ENCODE measurements at regions not wholly inside any gene's neighbourhood (a gene's known extent, or its start where the extent isn't known, plus 50 kb on each side); places are given as distances from the start of the nearest gene placed in this dataset.
"Not testable (repeated sequence)": the region's sequence is repeated elsewhere in the genome, so short reads cannot be mapped to it uniquely, and the experiment has no call there.

DNA sequence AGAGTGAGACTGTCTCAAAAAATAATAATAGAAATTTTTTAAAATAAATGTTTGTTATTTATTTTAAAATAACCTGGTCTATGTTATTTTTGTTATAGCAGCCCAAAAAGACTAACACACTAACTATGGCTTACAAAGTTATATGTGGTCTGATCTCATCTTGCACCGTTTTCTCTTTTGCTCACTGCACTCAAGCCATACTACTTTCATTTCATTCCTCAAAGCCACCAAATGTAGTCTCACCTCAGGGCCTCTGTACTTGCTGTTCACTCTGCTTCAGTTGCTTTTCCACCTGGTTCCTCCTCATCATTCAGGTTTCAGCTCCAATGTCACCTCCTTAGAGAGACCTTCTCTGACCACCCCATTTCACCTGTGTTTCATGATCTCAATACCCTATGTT lies 55.2 kb upstream of the MDM1 start:
- POLR2A ChIA-PET, result no interaction called here
- Histone ChIP-seq H3K27ac (ENCODE audit: insufficient read depth in 1 of 2, low read depth in 1 of 2, low read length in 2 of 2, poor library complexity in 1 of 2, severe bottlenecking in 2 of 2) (no peak overlapping the region), H3K27me3 (replicated peaks in 2 of 5; ENCODE audit: control insufficient read depth in 4 of 5, insufficient read depth in 5 of 5, low read length in 4 of 5) (no peaks in the 10 kb centered on the region), H3K36me3 (ENCODE audit: control insufficient read depth in 4 of 4, insufficient read depth in 4 of 4, low read length in 3 of 4) (no peaks in the 10 kb centered on the region), H3K4me3 (ENCODE audit: control insufficient read depth in 1 of 7, extremely low read depth in 1 of 7, insufficient read depth in 4 of 7, low read depth in 2 of 7, low read length in 6 of 7) (no peak overlapping the region), H3K4me1 (ENCODE audit: control extremely low read depth in 1 of 4, control insufficient read depth in 4 of 4, insufficient read depth in 4 of 4, low read length in 3 of 4) (peaks cover 8 to 48% (median 35%) of the 10 kb centered on the region in 4 experiments), H3K9me3 (ENCODE audit: control extremely low read depth in 1 of 5, control insufficient read depth in 4 of 5, insufficient read depth in 2 of 5, low read depth in 1 of 5, low read length in 4 of 5) (peaks cover 0 to 10% (median 5%) of the 10 kb centered on the region in 5 experiments)
- 91% methylated on average over 1 of the region's 1 CpG for WGBS (ENCODE audit: insufficient coverage)
- DNase-seq, result no peak
- CTCF ChIA-PET, result interaction anchor here (1.0 to 2.8 kb wide), 2 partner anchors 17 to 22 kb away, joined by 4 to 8 read pairs; no protein-coding TSS in a partner anchor

- peaks cover 4 to 41% (median 26%) of the 10 kb centered on the region in 4 experiments for H3K4me1 ChIP-seq (ENCODE audit: control extremely low read depth in 1 of 4, control insufficient read depth in 4 of 4, insufficient read depth in 4 of 4, low read length in 3 of 4)
Observed at GRCh38 chr12:68389305-68389704, 57.1 kb upstream of the MDM1 start.

GRCh38 chr12:68391937-68392336 lies 59.8 kb upstream of the MDM1 start:
- POLR2A ChIA-PET, result interaction anchor here (0.6 to 2.2 kb wide), 3 partner anchors 11 to 223 kb away, joined by 3 to 10 read pairs (median 3); no protein-coding TSS in a partner anchor
- H3K27me3 ChIP-seq (replicated peaks in 2 of 5; ENCODE audit: control insufficient read depth in 4 of 5, insufficient read depth in 5 of 5, low read length in 4 of 5), result no peaks in the 10 kb centered on the region
- peak in 1 of 3 donors; percentile 70 for DNase-seq
- no peaks in the 10 kb centered on the region for H3K36me3 ChIP-seq (ENCODE audit: control insufficient read depth in 4 of 4, insufficient read depth in 4 of 4, low read length in 3 of 4)
- H3K27ac ChIP-seq (ENCODE audit: insufficient read depth in 1 of 2, low read depth in 1 of 2, low read length in 2 of 2, poor library complexity in 1 of 2, severe bottlenecking in 2 of 2), result no peak overlapping the region
- 90% methylated on average over 2 of the region's 3 CpGs for WGBS (ENCODE audit: insufficient coverage)
- peaks cover 2 to 28% (median 18%) of the 10 kb centered on the region in 4 experiments for H3K4me1 ChIP-seq (ENCODE audit: control extremely low read depth in 1 of 4, control insufficient read depth in 4 of 4, insufficient read depth in 4 of 4, low read length in 3 of 4)
- H3K9me3 ChIP-seq (ENCODE audit: control extremely low read depth in 1 of 5, control insufficient read depth in 4 of 5, insufficient read depth in 2 of 5, low read depth in 1 of 5, low read length in 4 of 5), result peaks cover 0 to 10% (median 5%) of the 10 kb centered on the region in 5 experiments
- CTCF ChIA-PET, result interaction anchor here (1.4 to 5.9 kb wide), 7 partner anchors 9 to 34 kb away, joined by 3 to 23 read pairs (median 5); no protein-coding TSS in a partner anchor
- H3K4me3 ChIP-seq (ENCODE audit: control insufficient read depth in 1 of 7, extremely low read depth in 1 of 7, insufficient read depth in 4 of 7, low read depth in 2 of 7, low read length in 6 of 7), result no peak overlapping the region

More at GRCh38 chr12:68389305-68389704, 57.1 kb upstream of the MDM1 start:
- H3K4me3 ChIP-seq (ENCODE audit: control insufficient read depth in 1 of 7, extremely low read depth in 1 of 7, insufficient read depth in 4 of 7, low read depth in 2 of 7, low read length in 6 of 7), result no peak overlapping the region
- peak in 1 of 3 donors; percentile 39 for DNase-seq
- WGBS (ENCODE audit: insufficient coverage), result no CpG with 5 or more reads among the region's 1 CpG
- ChIA-PET CTCF (no interaction called here), POLR2A (no interaction called here)
- no peak overlapping the region for H3K27ac ChIP-seq (ENCODE audit: insufficient read depth in 1 of 2, low read depth in 1 of 2, low read length in 2 of 2, poor library complexity in 1 of 2, severe bottlenecking in 2 of 2)
- peaks cover 0 to 10% (median 5%) of the 10 kb centered on the region in 5 experiments for H3K9me3 ChIP-seq (ENCODE audit: control extremely low read depth in 1 of 5, control insufficient read depth in 4 of 5, insufficient read depth in 2 of 5, low read depth in 1 of 5, low read length in 4 of 5)
- H3K36me3 ChIP-seq (ENCODE audit: control insufficient read depth in 4 of 4, insufficient read depth in 4 of 4, low read length in 3 of 4), result no peaks in the 10 kb centered on the region
- H3K27me3 ChIP-seq (replicated peaks in 2 of 5; ENCODE audit: control insufficient read depth in 4 of 5, insufficient read depth in 5 of 5, low read length in 4 of 5), result no peaks in the 10 kb centered on the region

DNA sequence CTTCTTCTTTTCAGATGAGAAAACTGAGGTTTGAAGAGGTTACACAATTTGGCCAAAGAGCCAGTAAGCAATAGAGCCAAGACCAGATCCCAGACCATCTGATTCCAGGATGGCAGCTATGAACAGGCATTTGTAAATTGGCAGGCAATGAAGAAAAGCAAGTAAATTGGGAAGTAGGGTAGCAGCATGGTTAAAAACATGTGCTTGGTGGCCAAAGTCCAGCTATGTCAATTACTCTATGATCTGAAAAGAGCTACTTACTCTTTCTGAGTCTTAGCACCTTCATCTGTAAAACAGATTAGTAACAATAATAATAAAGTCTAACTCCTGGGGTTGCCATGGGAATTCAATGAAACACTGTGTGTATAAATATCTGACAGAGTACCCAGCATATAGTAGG lies 60.2 kb upstream of the MDM1 start:
- H3K36me3 ChIP-seq (ENCODE audit: control insufficient read depth in 4 of 4, insufficient read depth in 4 of 4, low read length in 3 of 4), result no peaks in the 10 kb centered on the region
- ChIA-PET CTCF (interaction anchor here (1.4 to 5.9 kb wide), 7 partner anchors 10 to 33 kb away, joined by 3 to 23 read pairs (median 5); no protein-coding TSS in a partner anchor), POLR2A (interaction anchor here (0.6 to 2.2 kb wide), 4 partner anchors 11 to 222 kb away, joined by 3 to 10 read pairs (median 4); partner anchors contain the start of gene RAP1B)
- H3K4me3 ChIP-seq (ENCODE audit: control insufficient read depth in 1 of 7, extremely low read depth in 1 of 7, insufficient read depth in 4 of 7, low read depth in 2 of 7, low read length in 6 of 7), result no peak overlapping the region
- H3K4me1 ChIP-seq (ENCODE audit: control extremely low read depth in 1 of 4, control insufficient read depth in 4 of 4, insufficient read depth in 4 of 4, low read length in 3 of 4), result peaks cover 2 to 28% (median 18%) of the 10 kb centered on the region in 4 experiments
- H3K27me3 ChIP-seq (replicated peaks in 2 of 5; ENCODE audit: control insufficient read depth in 4 of 5, insufficient read depth in 5 of 5, low read length in 4 of 5), result no peaks in the 10 kb centered on the region
- H3K27ac ChIP-seq (ENCODE audit: insufficient read depth in 1 of 2, low read depth in 1 of 2, low read length in 2 of 2, poor library complexity in 1 of 2, severe bottlenecking in 2 of 2), result no peak overlapping the region
- peaks cover 0 to 10% (median 5%) of the 10 kb centered on the region in 5 experiments for H3K9me3 ChIP-seq (ENCODE audit: control extremely low read depth in 1 of 5, control insufficient read depth in 4 of 5, insufficient read depth in 2 of 5, low read depth in 1 of 5, low read length in 4 of 5)
- DNase-seq, result no peak

- Histone ChIP-seq H3K4me3 (ENCODE audit: control insufficient read depth in 1 of 7, extremely low read depth in 1 of 7, insufficient read depth in 4 of 7, low read depth in 2 of 7, low read length in 6 of 7) (peak overlapping the region in 1 of 7 experiments; percentile 36), H3K27ac (ENCODE audit: insufficient read depth in 1 of 2, low read depth in 1 of 2, low read length in 2 of 2, poor library complexity in 1 of 2, severe bottlenecking in 2 of 2) (peak overlapping the region in 1 of 2 experiments; percentile 20), H3K9me3 (ENCODE audit: control extremely low read depth in 1 of 5, control insufficient read depth in 4 of 5, insufficient read depth in 2 of 5, low read depth in 1 of 5, low read length in 4 of 5) (peaks cover 0 to 10% (median 5%) of the 10 kb centered on the region in 5 experiments), H3K27me3 (replicated peaks in 2 of 5; ENCODE audit: control insufficient read depth in 4 of 5, insufficient read depth in 5 of 5, low read length in 4 of 5) (no peaks in the 10 kb centered on the region), H3K36me3 (ENCODE audit: control insufficient read depth in 4 of 4, insufficient read depth in 4 of 4, low read length in 3 of 4) (no peaks in the 10 kb centered on the region), H3K4me1 (ENCODE audit: control extremely low read depth in 1 of 4, control insufficient read depth in 4 of 4, insufficient read depth in 4 of 4, low read length in 3 of 4) (peaks cover 2 to 31% (median 20%) of the 10 kb centered on the region in 4 experiments)
- peak; percentile 49 to 77 (median 57) for DNase-seq
- ChIA-PET CTCF (interaction anchor here (0.6 to 5.9 kb wide), 9 partner anchors 11 to 77 kb away, joined by 3 to 23 read pairs (median 3); no protein-coding TSS in a partner anchor), POLR2A (interaction anchor here (0.6 to 2.2 kb wide), 4 partner anchors 12 to 219 kb away, joined by 3 to 10 read pairs (median 4); partner anchors contain the start of gene RAP1B)
- 33% methylated on average over 3 of the region's 4 CpGs for WGBS (ENCODE audit: insufficient coverage)
Observed at GRCh38 chr12:68393417-68393816, 61.3 kb upstream of the MDM1 start.

- WGBS (ENCODE audit: insufficient coverage), result 63% methylated on average over 3 of the region's 4 CpGs
- Histone ChIP-seq H3K36me3 (ENCODE audit: control insufficient read depth in 4 of 4, insufficient read depth in 4 of 4, low read length in 3 of 4) (no peaks in the 10 kb centered on the region), H3K27me3 (replicated peaks in 2 of 5; ENCODE audit: control insufficient read depth in 4 of 5, insufficient read depth in 5 of 5, low read length in 4 of 5) (no peaks in the 10 kb centered on the region), H3K4me1 (ENCODE audit: control extremely low read depth in 1 of 4, control insufficient read depth in 4 of 4, insufficient read depth in 4 of 4, low read length in 3 of 4) (peaks cover 2 to 23% (median 12%) of the 10 kb centered on the region in 4 experiments), H3K9me3 (ENCODE audit: control extremely low read depth in 1 of 5, control insufficient read depth in 4 of 5, insufficient read depth in 2 of 5, low read depth in 1 of 5, low read length in 4 of 5) (no peaks in the 10 kb centered on the region), H3K4me3 (ENCODE audit: control insufficient read depth in 1 of 7, extremely low read depth in 1 of 7, insufficient read depth in 4 of 7, low read depth in 2 of 7, low read length in 6 of 7) (no peak overlapping the region), H3K27ac (ENCODE audit: insufficient read depth in 1 of 2, low read depth in 1 of 2, low read length in 2 of 2, poor library complexity in 1 of 2, severe bottlenecking in 2 of 2) (no peak overlapping the region)
- POLR2A ChIA-PET, result no interaction called here
- no peak for DNase-seq
- CTCF ChIA-PET, result interaction anchor here (1.2 to 1.5 kb wide), 3 partner anchors 8 to 38 kb away, joined by 3 to 7 read pairs (median 4); no protein-coding TSS in a partner anchor
Observed at GRCh38 chr12:68397566-68398158, 65.5 kb upstream of the MDM1 start.

DNA sequence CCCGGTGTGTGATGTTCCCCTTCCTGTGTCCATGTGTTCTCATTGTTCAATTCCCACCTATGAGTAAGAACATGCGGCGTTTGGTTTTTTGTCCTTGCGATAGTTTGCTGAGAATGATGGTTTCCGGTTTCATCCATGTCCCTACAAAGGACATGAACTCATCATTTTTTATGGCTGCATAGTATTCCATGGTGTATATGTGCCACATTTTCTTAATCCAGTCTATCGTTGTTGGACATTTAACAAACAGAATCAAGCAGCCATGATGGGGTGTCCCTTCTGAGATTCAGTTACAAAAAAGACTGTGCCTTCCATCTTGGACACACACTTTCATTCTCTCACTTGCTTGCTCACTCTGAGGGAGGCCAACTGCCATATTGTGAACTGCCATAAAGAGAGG lies 66.5 kb upstream of the MDM1 start:
- CTCF ChIA-PET, result interaction anchor here (1.5 kb wide), 1 partner anchor 17 kb away, joined by 3 read pairs; no protein-coding TSS in a partner anchor
- POLR2A ChIA-PET; H3K27me3 ChIP-seq (replicated peaks in 2 of 5; ENCODE audit: control insufficient read depth in 4 of 5, insufficient read depth in 5 of 5, low read length in 4 of 5); H3K27ac ChIP-seq (ENCODE audit: insufficient read depth in 1 of 2, low read depth in 1 of 2, low read length in 2 of 2, poor library complexity in 1 of 2, severe bottlenecking in 2 of 2); H3K9me3 ChIP-seq (ENCODE audit: control extremely low read depth in 1 of 5, control insufficient read depth in 4 of 5, insufficient read depth in 2 of 5, low read depth in 1 of 5, low read length in 4 of 5); H3K4me3 ChIP-seq (ENCODE audit: control insufficient read depth in 1 of 7, extremely low read depth in 1 of 7, insufficient read depth in 4 of 7, low read depth in 2 of 7, low read length in 6 of 7); H3K36me3 ChIP-seq (ENCODE audit: control insufficient read depth in 4 of 4, insufficient read depth in 4 of 4, low read length in 3 of 4); DNase-seq: not testable (repeated sequence)
- 100% methylated on average over 1 of the region's 6 CpGs for WGBS (ENCODE audit: insufficient coverage)
- peaks cover 0 to 27% (median 12%) of the 10 kb centered on the region in 4 experiments for H3K4me1 ChIP-seq (ENCODE audit: control extremely low read depth in 1 of 4, control insufficient read depth in 4 of 4, insufficient read depth in 4 of 4, low read length in 3 of 4)

All from common myeloid progenitor, CD34-positive (primary cell).